ENCODE measurements at regions not wholly inside any gene's neighbourhood (a gene's known extent, or its start where the extent isn't known, plus 50 kb on each side); places are given as distances from the start of the nearest gene placed in this dataset.
"Not testable (repeated sequence)": the region's sequence is repeated elsewhere in the genome, so short reads cannot be mapped to it uniquely, and the experiment has no call there.

- no peak for DNase-seq
Observed at GRCh38 chr10:8173866-8174243, 119.4 kb downstream of the GATA3 start.

- DNase-seq = no peak
Observed at GRCh38 chr10:8174762-8175161, 120.3 kb downstream of the GATA3 start.

- not testable (repeated sequence) for DNase-seq
Observed at GRCh38 chr10:8177526-8177925, 123.0 kb downstream of the GATA3 start.

GRCh38 chr10:8179773-8180172, 125.3 kb downstream of the GATA3 start:
- DNase-seq = not testable (repeated sequence)

GRCh38 chr10:8180360-8181109, 126.0 kb downstream of the GATA3 start:
- no peak for DNase-seq

- DNase-seq = no peak
Observed at GRCh38 chr10:8181496-8182157, 127.1 kb downstream of the GATA3 start.

- no peak for DNase-seq
Observed at GRCh38 chr10:8182806-8183205, 128.3 kb downstream of the GATA3 start.

GRCh38 chr10:8183241-8183704, 128.8 kb downstream of the GATA3 start:
- DNase-seq = no peak

GRCh38 chr10:8187171-8187666, 132.7 kb downstream of the GATA3 start:
- no peak for DNase-seq

- DNase-seq = no peak
Observed at GRCh38 chr10:8189458-8189857, 135.0 kb downstream of the GATA3 start.

- DNase-seq = no peak
Observed at GRCh38 chr10:8192301-8192700, 137.8 kb downstream of the GATA3 start.

GRCh38 chr10:8193546-8193945, 139.1 kb downstream of the GATA3 start:
- no peak for DNase-seq

GRCh38 chr10:8194050-8194449, 139.6 kb downstream of the GATA3 start:
- DNase-seq = no peak

- DNase-seq = no peak
Observed at GRCh38 chr10:8206882-8207281, 152.4 kb downstream of the GATA3 start.

- DNase-seq = no peak
Observed at GRCh38 chr10:8211631-8212030, 157.1 kb downstream of the GATA3 start.

GRCh38 chr10:8213735-8214134, 159.2 kb downstream of the GATA3 start:
- no peak for DNase-seq

GRCh38 chr10:8214587-8214986, 160.1 kb downstream of the GATA3 start:
- DNase-seq = no peak

GRCh38 chr10:8216893-8217292, 162.4 kb downstream of the GATA3 start:
- no peak for DNase-seq

- DNase-seq = no peak
Observed at GRCh38 chr10:8221451-8221850, 167.0 kb downstream of the GATA3 start.

- DNase-seq = no peak
Observed at GRCh38 chr10:8224591-8224990, 170.1 kb downstream of the GATA3 start.

GRCh38 chr10:8225187-8225586, 170.7 kb downstream of the GATA3 start:
- DNase-seq = no peak

GRCh38 chr10:8227246-8227645, 172.8 kb downstream of the GATA3 start:
- no peak for DNase-seq

- no peak for DNase-seq
Observed at GRCh38 chr10:8229153-8229552, 174.7 kb downstream of the GATA3 start.

GRCh38 chr10:8230902-8231301, 176.4 kb downstream of the GATA3 start:
- DNase-seq = no peak
